GM21526 (cell line): ENCODE measurements at regions not wholly inside any gene's neighbourhood (a gene's known extent, or its start where the extent isn't known, plus 50 kb on each side); places are given as distances from the start of the nearest gene placed in this dataset.
A peak's percentile ranks its signal among the peaks of the same experiment; 100 is the strongest.

ENCODE experiments used
- ATAC-seq: cut with Tn5 transposase; IDR thresholded peaks from one replicate; pipeline ENCODE4 v1.9.1; 2021; ENCODE audit warnings: moderate library complexity; ENCODE audit not compliant: unreplicated experiment, low FRiP score

DNA sequence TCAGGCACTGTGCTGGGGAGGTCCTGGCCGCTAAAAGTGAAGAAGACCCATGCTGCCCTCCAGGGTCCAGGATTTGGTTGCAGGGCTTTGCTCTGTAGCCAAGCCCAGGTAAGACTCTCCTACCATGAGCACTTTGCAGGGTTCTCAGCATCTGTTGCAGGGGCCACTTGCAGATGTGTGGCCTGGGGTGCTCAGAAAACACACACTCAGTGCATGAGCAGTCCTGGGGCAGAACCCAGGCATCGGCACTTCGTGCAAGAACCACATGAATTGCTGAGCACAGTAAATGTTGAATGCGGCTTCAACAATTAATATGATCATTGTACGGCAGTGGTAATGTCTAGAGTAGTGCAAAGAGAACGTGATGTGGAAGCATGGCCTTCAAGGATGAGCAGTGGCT, 98.5 kb upstream of the SMIM21 start:
- ATAC-seq = no peak

DNA sequence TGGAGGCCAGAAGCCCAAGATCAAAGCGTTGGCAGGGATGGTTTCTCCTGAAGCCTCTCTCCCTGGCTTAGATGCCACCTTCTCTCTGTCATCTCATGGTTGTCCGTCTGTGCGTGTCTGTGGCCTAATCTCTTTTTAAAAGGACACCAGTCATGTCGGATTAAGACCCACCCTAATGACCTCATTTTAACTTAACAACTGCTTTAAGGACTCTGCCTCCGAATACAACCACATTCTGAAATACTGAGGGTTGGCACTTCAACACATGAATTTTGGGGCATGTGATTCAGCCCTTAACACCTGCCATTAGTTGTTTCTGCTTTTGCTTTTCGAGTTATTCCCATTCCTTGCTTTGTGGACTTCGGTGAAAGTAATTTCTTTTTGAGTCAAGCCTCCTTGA, 97.8 kb upstream of the SMIM21 start:
- no peak for ATAC-seq

DNA sequence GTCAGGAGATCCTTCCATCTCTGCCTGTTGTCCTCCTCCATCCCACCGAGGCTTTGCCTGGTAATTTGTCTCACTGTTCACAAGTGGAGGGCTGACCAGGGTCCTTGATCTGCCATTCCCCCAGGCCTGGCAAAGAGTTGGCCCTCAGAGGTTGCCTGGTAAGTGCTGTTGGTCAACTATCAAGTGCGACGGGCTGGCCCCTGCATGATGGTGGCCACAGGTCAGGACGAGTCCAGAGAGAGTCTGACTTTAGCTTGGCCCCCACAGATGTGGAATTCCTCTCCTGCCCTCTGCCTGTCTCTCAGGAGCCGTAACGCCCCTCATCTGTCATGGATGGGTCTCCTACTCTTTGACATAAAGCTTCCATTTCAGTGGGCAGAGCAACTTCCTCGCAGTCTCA, 97.3 kb upstream of the SMIM21 start:
- ATAC-seq = no peak

DNA sequence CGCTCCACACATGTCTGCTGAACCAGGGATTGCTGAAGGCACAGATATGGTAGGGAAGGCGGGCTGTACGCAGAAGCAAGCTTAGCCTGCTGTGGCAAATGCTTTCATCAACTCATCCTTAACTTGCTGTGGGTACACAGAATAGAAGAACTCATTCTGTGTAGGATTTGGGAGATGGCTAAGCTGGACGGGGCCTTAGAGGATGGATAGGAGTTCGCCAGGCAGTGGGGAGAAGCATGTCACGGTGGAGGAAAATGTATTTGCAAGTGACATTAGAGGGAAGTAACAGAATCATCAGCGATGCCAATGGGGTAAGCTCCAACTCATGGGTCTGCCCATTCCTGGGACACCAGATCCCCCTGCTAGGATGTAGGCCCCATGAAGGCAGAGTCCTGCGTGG, 96.7 kb upstream of the SMIM21 start:
- ATAC-seq = no peak

DNA sequence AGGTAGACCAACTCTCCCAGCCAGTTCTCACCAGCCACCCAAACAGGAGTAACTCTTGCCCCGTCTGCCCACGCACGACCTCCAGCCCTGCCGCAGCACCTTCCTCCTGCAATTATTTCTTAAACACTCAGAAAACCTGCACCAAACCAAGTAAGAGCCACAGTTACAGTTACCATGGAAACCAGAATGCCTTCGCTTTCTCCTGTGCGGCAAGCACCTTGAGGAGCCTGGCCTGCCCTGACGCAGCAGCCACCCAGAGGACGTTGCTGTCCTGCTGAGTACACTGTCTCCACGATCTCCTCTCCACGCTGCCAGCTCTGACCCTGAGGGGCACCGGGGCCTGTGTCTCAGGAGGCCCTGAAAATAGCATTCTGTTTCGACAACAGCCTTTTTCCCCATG, 94.3 kb upstream of the SMIM21 start:
- no peak for ATAC-seq

DNA sequence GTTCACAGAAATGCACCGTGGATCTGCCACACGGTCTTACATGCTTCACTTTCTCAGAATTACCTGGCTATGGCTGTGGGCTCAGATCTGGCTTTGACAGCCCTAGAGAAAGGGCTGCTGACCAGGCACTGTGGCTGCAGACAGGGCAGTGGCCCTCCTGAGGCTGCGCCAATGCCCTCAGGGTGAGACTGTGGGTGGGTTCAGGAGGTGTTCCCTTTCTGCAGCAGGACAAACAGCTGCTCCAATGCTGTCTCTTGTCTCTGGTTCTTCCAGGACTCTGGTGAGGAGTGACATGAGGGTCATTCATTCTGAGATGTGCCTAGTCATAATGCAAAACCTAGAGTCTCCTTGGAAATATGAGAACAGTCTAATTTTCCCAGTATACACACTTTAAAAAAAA, 90.5 kb upstream of the SMIM21 start:
- no peak for ATAC-seq

DNA sequence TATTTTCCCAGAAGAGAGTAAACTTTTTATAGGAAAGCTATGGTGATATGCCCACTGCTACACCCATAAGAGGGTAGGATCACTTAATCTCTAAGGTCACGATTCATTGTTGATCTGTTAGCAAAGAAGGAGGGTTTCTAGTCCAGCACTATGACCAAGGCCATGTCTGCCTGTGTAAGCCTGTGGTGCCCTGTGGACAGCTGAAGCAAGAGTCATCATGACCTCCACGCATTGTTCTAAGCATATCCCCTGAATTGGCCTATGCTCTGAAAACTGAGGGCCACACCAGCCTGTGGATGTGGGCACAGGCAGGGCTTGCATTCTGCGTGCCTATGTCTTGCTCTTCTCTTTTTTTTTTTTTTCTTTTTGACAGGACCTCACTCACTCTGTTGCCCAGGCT, 89.8 kb upstream of the SMIM21 start:
- ATAC-seq = no peak

DNA sequence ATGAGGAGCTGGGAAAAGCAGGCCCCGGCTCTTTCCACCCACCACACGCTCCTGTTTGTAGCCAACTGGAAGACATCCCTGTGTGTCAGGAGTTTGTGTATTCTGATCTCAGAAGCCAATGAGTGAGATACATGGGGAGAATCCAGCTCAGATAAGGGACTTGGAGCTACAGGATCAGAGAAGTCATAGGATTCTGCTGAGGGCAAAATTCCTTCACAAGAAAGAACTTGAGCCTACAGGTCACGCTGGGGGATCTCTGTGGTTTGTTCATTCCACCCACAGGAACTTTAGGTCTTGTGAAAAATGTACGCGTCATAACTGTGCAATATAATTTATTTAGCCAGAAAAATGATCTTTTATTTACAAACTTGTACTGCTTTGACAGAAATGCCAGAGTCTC, 80.1 kb upstream of the SMIM21 start:
- no peak for ATAC-seq

DNA sequence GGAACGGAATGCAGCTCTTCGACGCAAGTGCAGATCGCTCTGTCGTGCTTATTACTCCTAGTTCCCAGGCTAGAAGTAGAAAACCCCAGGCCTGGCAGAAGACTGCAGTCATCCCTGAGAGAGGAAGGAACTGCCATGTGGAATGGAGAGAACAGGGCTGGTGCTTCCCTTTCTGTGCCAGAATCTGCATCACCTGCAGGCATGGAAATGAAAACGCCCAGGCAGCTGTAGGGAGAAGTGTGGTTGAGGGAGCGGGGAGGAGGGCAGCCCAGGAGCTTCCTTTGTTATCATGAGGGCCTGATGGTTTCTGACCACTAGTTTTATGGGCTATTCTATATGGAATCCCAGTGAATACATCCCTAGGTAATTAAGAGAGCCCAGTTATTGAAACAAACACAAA, 79.4 kb upstream of the SMIM21 start:
- ATAC-seq = no peak

DNA sequence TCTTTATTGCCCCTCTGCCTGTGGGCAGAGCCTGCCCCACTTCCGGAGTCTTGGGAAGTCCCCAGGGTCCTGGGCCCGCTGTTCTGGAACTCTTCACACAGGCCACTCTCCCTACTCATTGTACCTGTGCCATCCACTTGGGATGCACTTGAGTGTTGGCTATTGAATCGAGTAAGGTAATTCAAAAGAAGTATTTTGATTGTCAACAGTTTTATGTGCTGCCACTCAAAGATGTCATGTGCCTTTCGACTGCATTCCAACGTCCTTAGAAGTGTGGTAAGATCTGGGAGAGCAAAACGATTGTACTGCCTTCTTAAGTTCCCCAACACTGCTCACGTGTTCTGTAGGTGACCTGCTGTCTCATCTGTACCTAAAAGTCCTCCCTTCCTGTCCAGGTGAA, 77.0 kb upstream of the SMIM21 start:
- ATAC-seq = no peak

DNA sequence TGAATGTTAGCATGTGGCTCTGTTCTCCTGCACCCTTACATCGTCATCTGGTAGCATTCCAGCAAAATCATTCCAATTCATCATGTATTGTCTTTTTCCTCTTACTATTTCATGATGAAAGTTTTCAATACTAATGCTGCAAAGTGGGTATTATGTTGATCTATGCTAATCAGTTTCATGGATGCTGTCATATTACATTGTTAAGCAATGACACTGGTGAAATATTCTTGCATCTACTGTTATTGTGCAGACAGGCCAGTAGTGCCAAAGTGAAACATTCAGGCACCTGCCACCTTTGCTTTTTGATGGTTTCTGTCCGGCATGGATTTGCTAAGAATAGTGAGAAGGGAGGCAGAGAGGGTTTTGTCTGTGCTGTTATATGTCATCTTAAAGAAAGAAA, 76.1 kb upstream of the SMIM21 start:
- ATAC-seq = no peak

DNA sequence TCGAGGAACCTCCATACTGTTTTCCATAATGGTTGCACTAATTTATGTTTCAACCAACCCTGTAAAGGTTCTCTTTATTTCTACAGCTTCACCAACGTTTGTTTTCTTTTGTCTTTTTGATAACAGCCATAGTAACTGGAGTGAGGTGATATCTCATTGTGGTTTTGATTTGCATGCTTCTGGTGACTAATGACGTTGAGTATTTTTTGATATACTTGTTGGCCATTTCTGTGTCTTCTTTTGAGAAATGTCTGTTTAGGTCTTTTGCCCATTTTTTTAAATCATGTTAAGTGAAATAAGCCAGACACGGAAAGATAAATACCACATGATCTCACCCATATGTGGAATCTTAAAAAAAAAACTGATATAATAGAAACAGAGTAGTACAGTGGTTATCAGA, 74.8 kb upstream of the SMIM21 start:
- ATAC-seq = no peak

DNA sequence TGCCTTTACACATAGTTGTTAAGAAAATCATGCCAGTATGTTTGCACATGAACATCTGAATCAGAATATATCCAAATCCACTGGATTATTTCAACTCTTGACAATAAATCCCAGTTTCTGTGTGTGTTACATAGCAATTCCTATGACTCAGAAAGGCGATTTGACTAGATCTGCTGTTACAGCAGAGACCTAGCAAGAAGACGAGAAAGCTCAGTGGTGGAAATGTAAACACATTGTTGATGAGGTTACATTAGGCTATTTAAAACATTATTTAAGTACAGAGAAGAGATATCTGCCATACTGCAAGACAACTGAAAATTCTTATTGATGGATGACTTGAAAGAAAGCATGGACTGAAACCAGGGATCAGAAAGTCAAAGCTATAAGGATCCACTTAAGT, 73.0 kb upstream of the SMIM21 start:
- ATAC-seq = no peak

DNA sequence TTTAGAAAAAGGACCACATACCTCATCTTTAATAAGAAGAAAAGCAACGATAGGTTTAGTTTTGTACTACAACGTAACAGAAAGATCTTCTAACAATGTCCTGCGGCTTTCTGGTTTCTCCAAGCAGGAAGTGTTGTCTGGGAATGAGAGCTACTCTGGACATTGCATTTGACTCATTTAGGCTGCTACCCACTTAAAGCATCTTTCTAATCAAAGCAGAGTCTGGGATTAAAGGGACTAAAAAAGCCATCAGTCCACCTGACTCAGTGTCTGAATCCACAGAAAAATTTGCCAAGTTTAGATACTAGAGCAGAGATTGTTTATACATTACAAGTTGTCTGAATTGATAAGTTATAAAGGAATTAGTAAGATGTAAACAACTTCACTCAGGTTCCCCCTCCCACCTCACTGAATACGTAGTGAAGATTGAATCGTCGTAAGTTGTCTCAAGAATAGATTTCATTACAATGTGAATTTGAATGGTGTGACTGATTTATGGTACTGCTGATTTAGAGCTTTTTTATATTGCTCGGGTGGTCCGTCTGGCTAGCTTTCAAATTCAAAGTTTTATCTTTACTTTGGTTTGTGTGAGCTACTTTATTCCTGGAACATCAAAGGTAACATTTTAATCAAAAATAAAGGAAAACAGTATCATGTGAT, 70.2 kb upstream of the SMIM21 start:
- ATAC-seq = no peak

DNA sequence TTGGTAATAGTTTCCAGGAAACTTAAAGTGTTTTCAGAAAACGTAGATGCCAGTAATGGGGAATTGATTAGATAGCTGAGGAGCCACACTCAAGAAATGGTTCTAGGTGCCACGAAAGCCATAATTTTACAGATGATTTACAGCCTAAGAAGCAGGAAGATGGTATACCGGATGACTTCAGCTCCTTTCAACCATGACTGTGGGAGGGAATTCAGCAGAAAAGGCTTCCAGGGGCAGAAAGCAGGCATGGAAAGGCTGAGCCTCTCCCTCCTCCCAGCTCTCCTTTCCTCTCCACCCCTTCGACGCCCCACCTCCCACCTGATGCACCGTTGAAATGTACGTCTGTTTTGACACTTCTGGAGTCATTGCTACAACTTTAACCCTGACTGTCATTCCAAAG, 68.6 kb upstream of the SMIM21 start:
- no peak for ATAC-seq

DNA sequence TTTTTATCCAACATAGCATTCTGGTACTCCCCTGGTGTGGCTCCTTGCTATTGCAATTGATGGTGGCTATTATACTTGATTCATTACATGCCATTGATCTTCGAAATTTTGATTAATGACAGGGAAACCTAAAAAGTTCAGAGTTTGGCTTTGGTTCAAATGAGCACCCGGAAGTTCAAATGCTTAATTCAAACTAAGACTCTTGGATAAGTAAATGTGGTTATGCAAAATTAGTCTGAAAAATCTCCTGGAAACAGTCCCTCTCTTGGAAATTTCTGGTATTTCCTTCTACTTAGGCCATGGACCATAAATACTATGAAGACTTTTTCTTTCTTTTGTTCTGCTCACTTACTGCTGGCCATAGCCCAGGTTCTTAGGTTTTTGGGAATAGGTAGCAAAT, 65.3 kb upstream of the SMIM21 start:
- ATAC-seq = no peak

DNA sequence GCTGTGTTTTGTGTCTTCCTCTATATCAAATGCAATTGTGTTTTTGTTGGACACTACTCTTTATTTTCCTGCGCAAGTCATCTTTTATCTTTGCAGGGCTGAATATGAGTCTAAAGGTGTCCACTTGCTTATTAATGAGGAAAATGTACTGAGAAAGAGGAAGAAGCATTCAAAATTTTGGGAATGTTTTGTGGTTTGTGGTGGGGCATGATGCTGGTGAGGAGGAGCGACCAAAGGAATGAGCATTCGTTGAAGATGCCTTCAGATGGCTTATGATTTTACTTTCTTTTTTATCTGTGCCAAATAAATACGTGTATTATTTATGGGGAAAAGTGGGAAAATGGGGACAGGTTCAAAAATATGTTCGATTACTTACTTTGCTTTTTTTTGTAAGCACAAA, 63.9 kb upstream of the SMIM21 start:
- ATAC-seq = no peak

DNA sequence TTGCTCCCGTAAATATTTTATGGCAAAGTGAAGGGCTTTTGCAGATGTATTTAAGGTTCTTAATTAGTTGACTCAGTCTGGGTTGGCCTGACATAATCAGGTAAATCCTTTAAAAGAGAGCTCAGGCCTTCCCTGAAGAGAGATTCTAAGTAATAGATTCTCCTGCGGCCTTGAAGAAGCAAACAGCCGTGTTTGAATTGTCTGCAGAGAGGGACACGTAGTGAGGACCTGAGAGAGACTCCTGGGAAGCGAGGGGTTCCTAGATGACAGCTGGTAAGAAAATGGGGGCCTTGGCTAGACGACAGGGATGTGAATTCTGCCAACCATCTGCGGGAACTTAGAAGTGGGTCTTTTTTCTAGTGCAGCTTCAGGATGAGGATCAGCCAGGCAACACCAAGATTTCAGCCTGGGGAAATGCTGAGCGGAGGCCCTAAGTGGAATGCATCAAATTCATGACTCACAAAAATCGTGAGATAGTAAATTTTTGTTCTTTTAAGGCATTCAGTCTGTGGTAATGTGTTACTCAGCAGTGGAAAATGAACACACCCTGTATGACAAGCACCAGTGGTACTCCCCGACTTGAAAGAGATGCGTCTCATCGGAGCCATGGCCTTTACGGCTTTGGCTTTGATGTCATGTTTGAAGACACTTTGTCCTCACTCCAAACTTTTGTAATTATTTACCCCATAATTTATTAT, 62.1 kb upstream of the SMIM21 start:
- ATAC-seq = no peak

DNA sequence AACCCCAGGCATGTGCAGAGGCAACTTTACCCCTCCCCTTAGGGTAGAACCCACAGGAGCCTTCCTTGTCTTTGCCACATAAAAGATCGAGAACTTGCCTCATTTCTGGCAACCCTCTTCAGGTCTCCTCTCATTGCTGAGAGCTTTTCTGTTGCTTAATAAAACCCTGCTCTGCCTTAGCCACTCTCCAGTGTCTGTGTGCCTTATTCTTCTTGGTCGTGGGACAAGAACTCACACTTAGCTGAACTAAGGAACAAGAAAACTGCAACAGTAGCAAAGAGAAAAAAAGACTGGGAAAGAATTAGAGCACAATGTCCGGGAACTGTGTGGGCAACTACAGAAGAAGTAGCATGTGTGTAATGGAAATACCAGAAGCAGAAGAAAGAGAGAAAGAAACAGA, 56.2 kb upstream of the SMIM21 start:
- no peak for ATAC-seq

DNA sequence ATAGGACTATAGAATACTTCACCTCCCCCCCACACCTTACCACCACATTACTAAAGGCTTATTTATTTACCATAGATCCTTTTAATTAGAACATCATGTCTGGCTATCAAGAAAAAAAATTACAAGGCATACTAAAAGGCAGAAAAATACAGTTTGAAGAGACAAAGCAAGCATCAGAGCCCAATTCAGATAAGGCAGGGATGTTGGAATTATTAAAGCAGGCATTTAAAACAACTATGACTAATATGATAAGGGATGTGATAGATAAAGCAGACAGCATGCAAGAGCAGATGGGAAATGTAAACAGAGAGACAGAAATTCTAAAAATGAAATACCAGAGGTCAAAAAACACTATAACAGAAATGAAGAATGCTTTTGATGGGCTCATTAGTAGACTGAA, 55.4 kb upstream of the SMIM21 start:
- ATAC-seq = no peak

DNA sequence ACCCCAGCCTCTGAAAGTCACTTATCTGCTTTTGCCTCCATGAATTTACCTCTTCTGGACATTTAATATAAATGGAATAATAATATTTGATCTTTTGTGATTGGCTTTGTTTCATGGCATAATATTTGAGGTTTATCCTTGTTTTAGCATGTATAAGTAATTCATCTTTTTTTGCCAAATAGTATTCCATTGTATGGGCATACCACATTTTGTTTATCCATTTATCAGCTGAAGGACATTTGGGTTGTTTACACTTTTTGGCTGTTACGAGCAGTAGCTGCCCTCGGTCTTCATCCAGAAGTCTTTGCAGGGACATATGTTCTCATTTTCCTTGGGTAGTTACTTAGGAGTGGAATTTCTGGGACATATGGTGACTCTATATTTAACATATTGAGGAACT, 53.0 kb upstream of the SMIM21 start:
- ATAC-seq = no peak

DNA sequence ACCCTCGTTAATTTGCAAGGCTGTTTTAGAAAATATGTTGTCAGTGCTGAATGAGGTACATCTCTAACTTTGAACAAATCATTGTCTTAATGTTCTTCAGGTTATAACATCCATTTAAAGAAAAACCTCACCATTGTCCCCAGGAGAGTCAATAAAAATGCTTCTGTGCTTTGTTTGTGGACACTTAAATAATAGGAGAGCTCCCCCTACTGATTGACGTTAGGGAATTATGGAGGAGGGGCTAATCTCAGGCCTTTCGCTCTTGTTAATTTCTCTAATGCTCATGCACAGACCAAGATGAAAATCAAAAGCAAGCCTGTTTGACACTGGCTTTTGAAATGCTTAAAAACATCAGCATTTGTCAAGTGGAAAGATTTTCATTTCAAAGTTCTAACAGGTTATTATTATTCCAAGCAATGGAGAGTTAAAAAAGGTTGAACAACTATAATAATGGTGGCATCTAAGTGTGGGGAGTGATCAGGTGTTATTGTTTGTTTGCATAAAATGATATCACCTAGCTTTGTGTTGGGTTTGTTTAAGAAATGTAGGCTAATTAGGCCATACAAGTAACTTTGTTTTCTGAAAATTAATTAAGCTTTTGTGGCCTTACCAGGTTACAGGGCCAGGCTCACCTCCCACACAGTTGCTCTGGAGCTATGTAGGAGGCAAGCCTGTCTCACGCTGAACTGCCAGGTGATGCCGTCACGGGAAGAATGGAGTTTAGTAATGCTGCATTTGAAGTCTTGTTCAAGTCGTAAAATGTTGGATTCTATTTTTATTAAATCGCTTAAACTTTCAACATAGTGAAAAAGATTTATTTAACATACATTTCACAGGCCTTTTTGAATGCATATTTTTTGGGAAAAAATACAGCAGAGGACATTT, 51.7 kb upstream of the SMIM21 start:
- ATAC-seq = peak; percentile 84
